Progenitor cell of endocrine pancreas (in vitro differentiated cells): ENCODE measurements at regions not wholly inside any gene's neighbourhood (a gene's known extent, or its start where the extent isn't known, plus 50 kb on each side); places are given as distances from the start of the nearest gene placed in this dataset.
A peak's percentile ranks its signal among the peaks of the same experiment; 100 is the strongest.

Experiments used
- DNase-seq: peaks from one replicate; pipeline ENCODE4 v3.0.0; 2021; ENCODE audit warnings: low spot score; ENCODE audit not compliant: unreplicated experiment
- H3K27ac Mint-ChIP-seq: 2 replicates; pipeline ENCODE4 v1.8.0; 2021; ENCODE audit warnings: mild to moderate bottlenecking, moderate library complexity, mixed read lengths
- H3K27me3 Mint-ChIP-seq: 2 replicates; pipeline ENCODE4 v1.8.0; 2021; ENCODE audit warnings: mixed read lengths
- H3K36me3 Mint-ChIP-seq: 2 replicates; pipeline ENCODE4 v1.8.0; 2022; ENCODE audit warnings: mixed read lengths; ENCODE audit not compliant: insufficient read depth
- H3K4me1 Mint-ChIP-seq: 2 replicates; pipeline ENCODE4 v1.8.0; 2021; ENCODE audit warnings: low read depth, mixed read lengths
- H3K4me3 Mint-ChIP-seq: 2 replicates; pipeline ENCODE4 v1.8.0; 2021; ENCODE audit warnings: low read depth, mild to moderate bottlenecking, moderate library complexity, mixed read lengths
- H3K9me3 Mint-ChIP-seq: 2 replicates; pipeline ENCODE4 v1.8.0; 2021; ENCODE audit warnings: low read depth, mixed read lengths
- CTCF ChIP-seq: fragments of 200-600 bp; sonication (generic); IDR thresholded peaks from one replicate; pipeline ENCODE4 v1.5.0; 2021; ENCODE audit warnings: antibody characterized with exemption, mild to moderate bottlenecking; ENCODE audit not compliant: unreplicated experiment

GRCh38 chr15:62545467-62546227 lies 380.6 kb upstream of the C2CD4B start:
- no peak for DNase-seq
- no peaks in the 10 kb centered on the region for H3K36me3 Mint-ChIP-seq
- H3K4me3 Mint-ChIP-seq = no peak overlapping the region
- H3K27me3 Mint-ChIP-seq = no peaks in the 10 kb centered on the region
- H3K9me3 Mint-ChIP-seq = no peaks in the 10 kb centered on the region
- H3K4me1 Mint-ChIP-seq = peaks cover 10% of the 10 kb centered on the region
- no peak for TF ChIP-seq CTCF
- H3K27ac Mint-ChIP-seq = no peak overlapping the region

- no peaks in the 10 kb centered on the region for H3K27me3 Mint-ChIP-seq
- TF ChIP-seq CTCF = no peak
- H3K4me3 Mint-ChIP-seq = no peak overlapping the region
- H3K36me3 Mint-ChIP-seq = no peaks in the 10 kb centered on the region
- H3K9me3 Mint-ChIP-seq = no peaks in the 10 kb centered on the region
- peaks cover 10% of the 10 kb centered on the region for H3K4me1 Mint-ChIP-seq
- no peak overlapping the region for H3K27ac Mint-ChIP-seq
- DNase-seq = no peak
Observed at GRCh38 chr15:62546628-62547027, 381.5 kb upstream of the C2CD4B start.

- TF ChIP-seq CTCF = no peak
- Mint-ChIP-seq H3K27me3 (no peaks in the 10 kb centered on the region), H3K27ac (no peak overlapping the region)
Observed at GRCh38 chr15:62547584-62547983, 382.5 kb upstream of the C2CD4B start.

GRCh38 chr15:62549345-62549970 lies 384.4 kb upstream of the C2CD4B start:
- Mint-ChIP-seq H3K27ac (no peak overlapping the region), H3K36me3 (peaks cover 4% of the 10 kb centered on the region), H3K9me3 (peaks cover 6% of the 10 kb centered on the region), H3K27me3 (no peaks in the 10 kb centered on the region), H3K4me1 (peaks cover 9% of the 10 kb centered on the region), H3K4me3 (no peak overlapping the region)
- DNase-seq = no peak
- peak; percentile 59 for TF ChIP-seq CTCF

More at GRCh38 chr15:62547584-62547983, 382.5 kb upstream of the C2CD4B start:
- peaks cover 5% of the 10 kb centered on the region for H3K9me3 Mint-ChIP-seq
- H3K36me3 Mint-ChIP-seq = peaks cover 4% of the 10 kb centered on the region
- no peak overlapping the region for H3K4me3 Mint-ChIP-seq
- peaks cover 10% of the 10 kb centered on the region for H3K4me1 Mint-ChIP-seq
- DNase-seq = no peak

- Mint-ChIP-seq H3K9me3 (peaks cover 6% of the 10 kb centered on the region), H3K36me3 (peaks cover 4% of the 10 kb centered on the region), H3K27me3 (no peaks in the 10 kb centered on the region), H3K4me1 (peaks cover 11% of the 10 kb centered on the region), H3K27ac (no peak overlapping the region), H3K4me3 (no peak overlapping the region)
- no peak for TF ChIP-seq CTCF
- no peak for DNase-seq
Observed at GRCh38 chr15:62550106-62550505, 385.0 kb upstream of the C2CD4B start.
